HepG2 (cell line): ENCODE measurements at regions not wholly inside any gene's neighbourhood (a gene's known extent, or its start where the extent isn't known, plus 50 kb on each side); places are given as distances from the start of the nearest gene placed in this dataset.
A peak's percentile ranks its signal among the peaks of the same experiment; 100 is the strongest.
"Not testable (repeated sequence)": the region's sequence is repeated elsewhere in the genome, so short reads cannot be mapped to it uniquely, and the experiment has no call there.

Experiments used
- ATAC-seq: fragments of 200-7000 bp; cut with Tn5 transposase; 3 replicates; pipeline ENCODE4 v1.9.1; 2020; ENCODE audit warnings: mild to moderate bottlenecking, moderate library complexity
- BruUV-seq: library from RNA; stranded (reverse); fragments of 400-500 nt; replicated peaks from 2 replicates; lab custom pipeline; 2021; lab: Mats Ljungman, UMichigan
- CTCF ChIA-PET: fragments of 300-600 bp; formaldehyde crosslinking; extraction: SDS; loops from one replicate; lab custom pipeline; 2021; ENCODE audit warnings: low total read pairs, inconsistent platforms, low intra/inter-chr PET ratio; lab: Yijun Ruan, JAX
- POLR2A ChIA-PET: fragments of 350-600 bp; sonication (Branson Sonifier 250); formaldehyde crosslinking; loops from one replicate; lab custom pipeline; 2020; ENCODE audit warnings: antibody characterized with exemption, inconsistent platforms; lab: Yijun Ruan, JAX
- DNase-seq: peaks from one replicate; pipeline ENCODE4 v3.0.0-alpha.2; 2015; ENCODE audit warnings: low spot score
- FAIRE-seq: peaks from 3 replicates; lab custom pipeline; 2011; peaks lifted over from hg19 to GRCh38; lab: Jason Lieb, UNC
- H2AFZ ChIP-seq: one replicate; pipeline ENCODE4 v1.6.1; 2011; ENCODE audit warnings: low read length, inconsistent platforms
- H3K27ac ChIP-seq: fragments of 300-600 bp; 3 replicates; pipeline ENCODE4 v1.8.0; 2011; ENCODE audit warnings: mixed run types, mild to moderate bottlenecking, mixed read lengths, low read length, inconsistent platforms; ENCODE audit not compliant: insufficient read depth; ENCODE audit errors: extremely low read length
- H3K27me3 ChIP-seq, 2 experiments: fragments of 200-600 bp in 1 of 2; 2 replicates in 1 of 2; 3 replicates in 1 of 2; pipeline versions ENCODE4 v1.6.0 to v1.8.0; 2011; ENCODE audit warnings: low read length in 2 of 2, mild to moderate bottlenecking in 2 of 2, moderate library complexity in 2 of 2, inconsistent platforms in 1 of 2; ENCODE audit not compliant: insufficient read depth in 2 of 2, control insufficient read depth in 1 of 2
- H3K36me3 ChIP-seq, 2 experiments: fragments of 200-600 bp in 1 of 2; replicated peaks in 1 of 2; 2 replicates in 1 of 2; 3 replicates in 1 of 2; pipeline versions ENCODE4 v1.5.1 to v1.8.0; 2011; ENCODE audit warnings: low read length in 2 of 2, inconsistent platforms in 1 of 2; ENCODE audit not compliant: insufficient read depth in 2 of 2, control insufficient read depth in 1 of 2
- H3K4me1 ChIP-seq: 2 replicates; pipeline ENCODE4 v1.5.1; 2012; ENCODE audit warnings: low read length, inconsistent platforms; ENCODE audit not compliant: insufficient read depth
- H3K4me2 ChIP-seq: 2 replicates; pipeline ENCODE4 v1.6.0; 2011; ENCODE audit warnings: low read depth, low read length, inconsistent platforms
- H3K4me3 ChIP-seq, 3 experiments: fragments of 200-600 bp in 1 of 3; sonication (generic), shearing (Covaris generic) in 1 of 3; replicated peaks in 1 of 3; 2 replicates each; pipeline ENCODE4 v1.5.1; 2011 to 2016; ENCODE audit warnings: low read length in 3 of 3, inconsistent platforms in 2 of 3, low read depth in 2 of 3, mild to moderate bottlenecking in 2 of 3, control low read depth in 1 of 3, mixed read lengths in 1 of 3; ENCODE audit not compliant: insufficient read depth in 1 of 3
- H3K79me2 ChIP-seq: one replicate; pipeline ENCODE4 v1.6.1; 2011; ENCODE audit warnings: low read length, inconsistent platforms; ENCODE audit not compliant: insufficient read depth
- H3K9ac ChIP-seq: 2 replicates; pipeline ENCODE4 v1.6.0; 2011; ENCODE audit warnings: mild to moderate bottlenecking, low read depth, low read length, inconsistent platforms; ENCODE audit not compliant: insufficient read depth
- H3K9me3 ChIP-seq: 2 replicates; pipeline ENCODE4 v1.5.1; 2012; ENCODE audit warnings: mild to moderate bottlenecking, low read length
- H4K20me1 ChIP-seq: 2 replicates; pipeline ENCODE4 v1.6.0; 2011; ENCODE audit warnings: inconsistent platforms, mild to moderate bottlenecking, low read length, moderate library complexity; ENCODE audit not compliant: insufficient read depth
- ATF7 ChIP-seq, 2 experiments: fragments of 450-650 bp in 1 of 2; sonication (generic) in 1 of 2; formaldehyde crosslinking in 1 of 2; IDR thresholded peaks; 2 replicates each; pipeline versions ENCODE4 v1.4.0 to v1.6.1; 2016 to 2020; ENCODE audit warnings: antibody characterized with exemption in 1 of 2, mild to moderate bottlenecking in 1 of 2, missing genetic modification reagents in 1 of 2
- CREB1 ChIP-seq, 2 experiments: fragments of 450-650 bp in 1 of 2; IDR thresholded peaks; 2 replicates each; pipeline ENCODE4 v1.6.1; 2016 to 2017; ENCODE audit warnings: control low read depth in 1 of 2, mild to moderate bottlenecking in 1 of 2, missing compliant biosample characterization in 1 of 2, missing genetic modification characterization in 1 of 2
- SMAD9 ChIP-seq: sonication (generic); formaldehyde crosslinking; IDR thresholded peaks from 2 replicates; pipeline ENCODE4 v1.5.1; 2020; ENCODE audit warnings: mild to moderate bottlenecking, missing genetic modification reagents
- ZNF251 ChIP-seq: sonication (generic); formaldehyde crosslinking; IDR thresholded peaks from 2 replicates; pipeline ENCODE4 v1.9.0; 2021; ENCODE audit warnings: mild to moderate bottlenecking, missing genetic modification reagents
- ZNF629 ChIP-seq: sonication (generic); formaldehyde crosslinking; conservative IDR thresholded peaks from 2 replicates; pipeline ENCODE4 v1.5.0; 2020; ENCODE audit warnings: missing genetic modification reagents
- WGBS: methylation state at CpG from one replicate; pipeline ENCODE4 v1.1.6; 2017; ENCODE audit warnings: low lambda C conversion rate; 5-methylcytosine and 5-hydroxymethylcytosine counted together
- in situ Hi-C: cut with HindIII; loops from 2 replicates; pipeline ENCODE4 v1.10.0; 2017; ENCODE audit warnings: low pct_unique_long_range_greater_than_20kb; ENCODE audit not compliant: extremely low pct_ligation_motif_present
- intact Hi-C: fragments of 100-400 bp; cut with micrococcal nuclease; formaldehyde crosslinking; loops from one replicate; pipeline ENCODE4 v1.10.0; 2022; ENCODE audit not compliant: unreplicated experiment
- TF ChIP-seq, protein P1 (sequence below): sonication (generic); formaldehyde crosslinking; IDR thresholded peaks from 2 replicates; pipeline ENCODE4 v1.5.1; 2020; ENCODE audit warnings: mild to moderate bottlenecking, missing genetic modification reagents, borderline replicate concordance
- TF ChIP-seq, protein P2 (sequence below): sonication (generic); formaldehyde crosslinking; IDR thresholded peaks from 2 replicates; pipeline ENCODE4 v1.5.0; 2020; ENCODE audit warnings: missing genetic modification reagents

DNA sequence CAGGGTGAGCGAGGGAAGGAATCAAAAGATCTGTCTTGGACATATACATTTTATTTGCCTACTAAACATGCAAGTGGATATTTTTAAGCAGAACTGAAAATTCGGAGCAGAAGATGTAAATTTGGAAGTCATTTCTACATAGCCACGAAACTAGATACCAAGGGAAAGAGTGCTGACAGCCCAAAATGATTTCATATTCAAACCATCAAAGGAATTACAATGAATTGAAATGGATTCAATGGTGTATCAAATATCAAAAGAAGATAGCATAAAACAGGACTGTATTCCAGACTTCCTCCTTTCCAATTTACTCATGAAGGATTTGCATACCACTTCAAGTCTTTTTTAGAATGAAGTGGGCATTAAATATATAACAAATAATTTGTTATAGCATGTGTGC is 313.5 kb upstream of the KITLG start (continued):
- TF ChIP-seq, protein P1, sequence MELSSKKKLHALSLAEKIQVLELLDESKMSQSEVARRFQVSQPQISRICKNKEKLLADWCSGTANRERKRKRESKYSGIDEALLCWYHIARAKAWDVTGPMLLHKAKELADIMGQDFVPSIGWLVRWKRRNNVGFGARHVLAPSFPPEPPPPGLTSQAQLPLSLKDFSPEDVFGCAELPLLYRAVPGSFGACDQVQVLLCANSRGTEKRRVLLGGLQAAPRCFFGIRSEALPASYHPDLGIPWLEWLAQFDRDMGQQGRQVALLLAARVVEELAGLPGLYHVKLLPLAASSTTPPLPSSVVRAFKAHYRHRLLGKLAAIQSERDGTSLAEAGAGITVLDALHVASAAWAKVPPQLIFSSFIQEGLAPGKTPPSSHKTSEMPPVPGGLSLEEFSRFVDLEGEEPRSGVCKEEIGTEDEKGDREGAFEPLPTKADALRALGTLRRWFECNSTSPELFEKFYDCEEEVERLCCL (CRISPR knock-in tag), result no peak
- TF ChIP-seq, protein P2, sequence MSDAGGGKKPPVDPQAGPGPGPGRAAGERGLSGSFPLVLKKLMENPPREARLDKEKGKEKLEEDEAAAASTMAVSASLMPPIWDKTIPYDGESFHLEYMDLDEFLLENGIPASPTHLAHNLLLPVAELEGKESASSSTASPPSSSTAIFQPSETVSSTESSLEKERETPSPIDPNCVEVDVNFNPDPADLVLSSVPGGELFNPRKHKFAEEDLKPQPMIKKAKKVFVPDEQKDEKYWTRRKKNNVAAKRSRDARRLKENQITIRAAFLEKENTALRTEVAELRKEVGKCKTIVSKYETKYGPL (CRISPR knock-in tag), result no peak
- TF ChIP-seq SMAD9 (CRISPR knock-in tag), result no peak
- no peak for TF ChIP-seq ZNF629 (CRISPR knock-in tag)
- TF ChIP-seq ZNF251 (CRISPR knock-in tag), result no peak

DNA sequence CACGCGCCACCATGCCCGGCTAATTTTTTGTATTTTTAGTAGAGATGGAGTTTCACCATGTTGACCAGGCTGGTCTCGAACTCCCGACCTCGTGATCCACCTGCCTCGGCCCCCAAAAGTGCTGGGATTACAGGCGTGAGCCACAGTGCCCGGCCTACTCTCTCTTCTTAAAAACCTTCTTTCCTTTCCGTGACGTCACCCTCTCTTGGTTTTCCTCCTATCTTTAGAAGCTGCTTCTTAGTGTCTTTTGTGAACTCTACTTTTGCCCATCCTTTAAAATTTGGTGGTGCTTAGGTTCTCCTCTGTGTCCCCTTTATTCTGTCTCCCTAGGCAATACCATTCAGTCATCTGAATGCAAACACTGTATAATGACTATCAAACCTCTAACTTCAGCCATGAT is 311.2 kb upstream of the KITLG start:
- ATAC-seq; H3K4me2 ChIP-seq; H3K27ac ChIP-seq; H3K9me3 ChIP-seq; H3K9ac ChIP-seq; DNase-seq; in situ Hi-C loops; H3K36me3 ChIP-seq; POLR2A ChIA-PET; H3K79me2 ChIP-seq; FAIRE-seq; H3K27me3 ChIP-seq; H4K20me1 ChIP-seq; H3K4me1 ChIP-seq; H2AFZ ChIP-seq; intact Hi-C loops; CTCF ChIA-PET; BruUV-seq; H3K4me3 ChIP-seq; TF ChIP-seq ATF7, CREB1 (CRISPR knock-in tag; IDR thresholded peaks at IDR 0.05): not testable (repeated sequence)
- 50% methylated on average over 11 of the region's 11 CpGs for WGBS
- TF ChIP-seq ATF7 (IDR thresholded peaks at IDR 0.05), result peak; percentile 51; the same call in 1 of the 2 replicates
- TF ChIP-seq CREB1 (IDR thresholded peaks at IDR 0.05), result peak; percentile 87
